Gastroesophageal sphincter (tissue), 4 donors: ENCODE measurements at regions not wholly inside any gene's neighbourhood (a gene's known extent, or its start where the extent isn't known, plus 50 kb on each side); places are given as distances from the start of the nearest gene placed in this dataset.
"Not testable (repeated sequence)": the region's sequence is repeated elsewhere in the genome, so short reads cannot be mapped to it uniquely, and the experiment has no call there.

Source experiments
- ATAC-seq: fragments of 150-250 bp; one replicate; pipeline ENCODE4 v1.9.1; 2016; ENCODE audit warnings: mild to moderate bottlenecking, moderate library complexity
- H3K27ac ChIP-seq, 4 donors: fragments of 200-600 bp; sonication (generic) in 3 of 4; 1 replicate in 3 of 4; 2 replicates in 1 of 4; pipeline ENCODE4 v1.5.1; 2016 to 2019
- H3K27me3 ChIP-seq: fragments of 200-600 bp; sonication (generic); one replicate; pipeline ENCODE4 v1.5.1; 2019
- H3K36me3 ChIP-seq, 2 donors: fragments of 200-600 bp; sonication (generic); one replicate each; pipeline ENCODE4 v1.5.1; 2019; ENCODE audit warnings: control low read depth in 1 of 2
- H3K4me1 ChIP-seq, 3 donors: fragments of 200-600 bp; sonication (generic); 1 replicate in 2 of 3; 2 replicates in 1 of 3; pipeline ENCODE4 v1.5.1; 2016 to 2019; ENCODE audit warnings: control low read depth in 2 of 3
- H3K4me3 ChIP-seq, 2 donors: fragments of 200-600 bp; sonication (generic); one replicate each; pipeline ENCODE4 v1.5.1; 2019; ENCODE audit warnings: mild to moderate bottlenecking in 1 of 2, moderate library complexity in 1 of 2
- H3K9me3 ChIP-seq, 3 donors: fragments of 200-600 bp; sonication (generic); one replicate each; pipeline ENCODE4 v1.5.1; 2017 to 2019; ENCODE audit warnings: control low read depth in 2 of 3
- EP300 ChIP-seq: sonication (generic); formaldehyde crosslinking; IDR thresholded peaks from one replicate; pipeline ENCODE4 v1.6.1; 2017; ENCODE audit warnings: antibody characterized with exemption, mild to moderate bottlenecking
- POLR2A ChIP-seq, 2 donors: fragments of 450-650 bp; IDR thresholded peaks; one replicate each; pipeline ENCODE4 v1.6.1; 2017; ENCODE audit warnings: antibody characterized with exemption in 2 of 2, mild to moderate bottlenecking in 2 of 2, moderate library complexity in 1 of 2
- POLR2AphosphoS5 ChIP-seq: sonication (generic); formaldehyde crosslinking; IDR thresholded peaks from one replicate; pipeline ENCODE4 v1.6.1; 2017; ENCODE audit warnings: antibody characterized with exemption
- WGBS, 2 donors: methylation state at CpG; one replicate each; pipeline ENCODE4 v1.1.5; 2018; ENCODE audit warnings: low coverage in 1 of 2; 5-methylcytosine and 5-hydroxymethylcytosine counted together
- TF ChIP-seq, protein P1 (sequence below), 4 experiments: fragments of 200-600 bp in 2 of 4; fragments of 450-650 bp in 2 of 4; sonication (generic) in 1 of 4; IDR thresholded peaks; one replicate each; pipeline ENCODE4 v1.5.1; 2017 to 2019; ENCODE audit warnings: antibody characterized with exemption in 4 of 4, mild to moderate bottlenecking in 2 of 4, moderate library complexity in 2 of 4

DNA sequence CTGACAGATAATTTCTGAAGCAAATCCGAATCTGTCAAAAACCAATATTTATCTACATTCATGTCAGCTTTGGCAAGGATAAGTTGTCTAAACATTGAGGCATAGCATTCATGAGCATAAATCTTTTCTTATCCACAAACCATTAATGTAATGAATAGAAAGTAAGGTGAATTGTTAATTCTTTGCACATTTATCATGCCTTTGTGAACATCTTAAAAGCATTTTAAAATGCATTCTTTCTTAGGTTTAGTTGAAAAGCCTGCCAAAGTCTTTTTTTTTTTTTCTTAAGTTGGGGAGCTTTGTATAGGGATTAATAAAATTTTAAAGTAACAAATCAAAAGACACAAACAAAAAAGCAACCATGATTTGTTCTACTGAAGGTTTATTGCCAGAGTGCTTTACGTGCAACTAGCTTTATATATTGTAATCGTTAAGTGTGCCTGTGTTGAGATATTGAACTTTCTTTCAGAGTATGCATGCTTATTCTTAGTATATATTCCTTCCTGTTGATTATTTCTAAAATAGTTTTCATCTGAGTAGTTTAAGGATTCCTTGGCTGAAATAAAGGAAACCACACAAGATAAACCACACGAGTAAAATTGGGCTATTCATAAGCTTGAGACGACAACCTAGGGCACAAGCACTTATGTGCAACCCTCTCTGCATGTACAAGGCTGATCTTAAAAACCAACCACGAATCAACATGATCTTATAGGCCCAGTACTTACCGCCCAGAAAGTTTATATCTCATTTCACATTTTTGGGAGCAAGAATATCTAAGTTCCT lies 1110.9 kb upstream of the CNTN5 start:
- no peak for ATAC-seq
- 23 to 35% methylated on average over 7 of the region's 7 CpGs for WGBS, 2 donors
- H3K9me3 ChIP-seq = no peaks in the 10 kb centered on the region

DNA sequence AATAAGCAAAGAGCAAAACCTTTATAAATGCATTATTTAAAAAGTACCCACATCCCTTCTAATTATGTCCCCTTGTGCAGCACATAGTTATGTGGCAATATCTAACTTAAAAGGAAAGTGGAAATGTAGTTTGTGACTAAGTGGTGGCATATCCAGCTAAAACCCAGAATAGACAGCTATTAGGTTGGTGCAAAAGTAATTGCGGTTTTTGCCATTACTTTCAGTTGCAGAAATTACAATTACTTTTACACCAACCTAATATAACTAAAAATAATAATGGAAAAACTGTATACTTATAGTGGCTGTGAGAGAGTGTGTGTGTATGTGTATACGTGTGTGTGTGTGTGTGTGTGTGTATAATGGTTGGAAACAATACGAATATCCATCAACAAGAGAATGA lies 1108.1 kb upstream of the CNTN5 start:
- Histone ChIP-seq H3K4me3 (no peak overlapping the region), H3K27ac (no peak overlapping the region), H3K4me1 (no peaks in the 10 kb centered on the region), H3K27me3 (no peaks in the 10 kb centered on the region), H3K9me3 (no peaks in the 10 kb centered on the region), H3K36me3 (no peaks in the 10 kb centered on the region)
- WGBS, 2 donors = 69 to 76% methylated on average over 3 of the region's 3 CpGs
- TF ChIP-seq POLR2A (IDR thresholded peaks at IDR 0.05) (no peak), POLR2AphosphoS5 (no peak), EP300 (no peak)
- TF ChIP-seq, protein P1, sequence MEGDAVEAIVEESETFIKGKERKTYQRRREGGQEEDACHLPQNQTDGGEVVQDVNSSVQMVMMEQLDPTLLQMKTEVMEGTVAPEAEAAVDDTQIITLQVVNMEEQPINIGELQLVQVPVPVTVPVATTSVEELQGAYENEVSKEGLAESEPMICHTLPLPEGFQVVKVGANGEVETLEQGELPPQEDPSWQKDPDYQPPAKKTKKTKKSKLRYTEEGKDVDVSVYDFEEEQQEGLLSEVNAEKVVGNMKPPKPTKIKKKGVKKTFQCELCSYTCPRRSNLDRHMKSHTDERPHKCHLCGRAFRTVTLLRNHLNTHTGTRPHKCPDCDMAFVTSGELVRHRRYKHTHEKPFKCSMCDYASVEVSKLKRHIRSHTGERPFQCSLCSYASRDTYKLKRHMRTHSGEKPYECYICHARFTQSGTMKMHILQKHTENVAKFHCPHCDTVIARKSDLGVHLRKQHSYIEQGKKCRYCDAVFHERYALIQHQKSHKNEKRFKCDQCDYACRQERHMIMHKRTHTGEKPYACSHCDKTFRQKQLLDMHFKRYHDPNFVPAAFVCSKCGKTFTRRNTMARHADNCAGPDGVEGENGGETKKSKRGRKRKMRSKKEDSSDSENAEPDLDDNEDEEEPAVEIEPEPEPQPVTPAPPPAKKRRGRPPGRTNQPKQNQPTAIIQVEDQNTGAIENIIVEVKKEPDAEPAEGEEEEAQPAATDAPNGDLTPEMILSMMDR (IDR thresholded peaks at IDR 0.05) = no peak
- no peak for ATAC-seq

More for the DNA sequence above, 1110.9 kb upstream of the CNTN5 start:
- Histone ChIP-seq H3K27me3 (no peaks in the 10 kb centered on the region), H3K36me3 (no peaks in the 10 kb centered on the region), H3K4me1 (no peaks in the 10 kb centered on the region), H3K27ac (no peak overlapping the region), H3K4me3 (no peak overlapping the region)
- TF ChIP-seq POLR2A (IDR thresholded peaks at IDR 0.05) (no peak), EP300 (no peak), POLR2AphosphoS5 (no peak)
- TF ChIP-seq, protein P1 (IDR thresholded peaks at IDR 0.05) = no peak

DNA sequence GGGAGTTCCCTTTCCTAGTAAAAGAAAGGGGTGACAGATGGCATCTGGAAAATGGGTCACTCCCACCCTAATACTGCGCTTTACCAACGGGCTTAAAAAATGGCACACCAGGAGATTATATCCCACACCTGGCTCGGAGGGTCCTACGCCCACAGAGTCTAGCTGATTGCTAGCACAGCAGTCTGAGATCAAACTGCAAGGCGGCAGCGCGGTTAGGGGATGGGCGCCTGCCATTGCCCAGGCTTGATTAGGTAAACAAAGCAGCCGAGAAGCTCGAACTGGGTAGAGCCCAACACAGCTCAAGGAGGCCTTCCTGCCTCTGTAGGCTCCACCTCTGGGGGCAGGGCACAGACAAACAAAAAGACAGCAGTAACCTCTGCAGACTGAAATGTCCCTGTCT lies 1097.8 kb upstream of the CNTN5 start:
- not testable (repeated sequence) for H3K27ac ChIP-seq, H3K9me3 ChIP-seq, H3K4me3 ChIP-seq, ATAC-seq, H3K36me3 ChIP-seq, H3K4me1 ChIP-seq, H3K27me3 ChIP-seq
- WGBS, 2 donors = 91% methylated on average over 6 of the region's 10 CpGs; no CpG with 5 or more reads in 1 of the 2 donors

DNA sequence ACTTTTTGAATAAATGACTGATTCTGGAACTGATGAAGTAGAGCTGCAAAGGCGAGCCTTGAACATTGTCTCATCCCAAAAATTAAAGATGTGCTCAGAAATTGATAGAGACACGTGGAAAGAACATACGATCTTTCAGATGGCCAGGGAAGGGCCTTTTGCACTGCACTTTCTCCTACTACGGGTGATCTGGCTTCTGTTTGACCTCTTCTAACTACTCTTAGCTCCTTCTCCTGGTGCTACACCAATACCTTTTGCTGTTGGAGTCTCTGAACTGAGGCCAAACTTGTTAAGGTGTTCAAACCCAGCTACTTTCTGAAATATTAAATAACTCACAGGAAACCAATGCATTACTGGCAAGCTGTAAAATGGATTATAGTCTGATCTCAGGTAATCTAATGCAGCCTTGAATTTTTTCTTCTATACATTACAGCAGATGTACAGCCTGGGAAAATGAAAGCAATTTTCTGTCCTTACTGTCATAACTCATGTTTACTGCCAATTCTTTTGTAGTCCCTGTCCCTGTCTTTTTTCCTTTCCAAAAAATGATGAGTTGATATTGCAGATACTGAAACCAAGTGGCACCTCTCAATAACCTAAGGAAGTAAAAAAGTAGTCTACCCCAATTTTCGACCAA lies 1086.1 kb upstream of the CNTN5 start:
- TF ChIP-seq EP300 (no peak), POLR2AphosphoS5 (no peak), POLR2A (IDR thresholded peaks at IDR 0.05) (no peak)
- TF ChIP-seq, protein P1 (IDR thresholded peaks at IDR 0.05) = no peak
- Histone ChIP-seq H3K9me3 (peaks cover 0 to 3% (median 0%) of the 10 kb centered on the region in 3 donors), H3K4me1 (no peaks in the 10 kb centered on the region), H3K4me3 (no peak overlapping the region), H3K27ac (no peak overlapping the region), H3K27me3 (no peaks in the 10 kb centered on the region), H3K36me3 (no peaks in the 10 kb centered on the region)
- WGBS, 2 donors = 70 to 75% methylated on average over 5 of the region's 5 CpGs
- ATAC-seq = no peak

DNA sequence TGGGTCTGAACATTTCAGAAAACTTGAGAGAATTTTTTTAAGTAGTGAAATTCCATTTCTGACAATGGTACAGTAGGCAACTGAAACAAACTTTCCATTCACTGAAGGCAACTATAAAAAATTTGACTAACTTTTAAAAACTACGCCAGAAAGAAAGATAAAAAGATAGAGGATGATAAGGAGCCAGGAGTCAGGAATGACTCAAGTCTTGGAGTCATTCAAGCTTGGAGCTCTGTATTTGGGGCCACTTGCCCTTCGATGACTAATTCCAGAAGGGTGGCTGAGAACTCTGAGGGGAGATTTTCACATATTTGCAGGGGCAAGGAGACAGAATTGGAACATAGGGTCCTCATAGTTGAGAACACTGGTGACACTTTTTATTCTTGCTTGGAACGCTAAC lies 1083.2 kb upstream of the CNTN5 start:
- Histone ChIP-seq H3K4me3 (no peak overlapping the region), H3K9me3 (peaks cover 0 to 3% (median 0%) of the 10 kb centered on the region in 3 donors), H3K27me3 (no peaks in the 10 kb centered on the region), H3K36me3 (no peaks in the 10 kb centered on the region), H3K4me1 (no peaks in the 10 kb centered on the region), H3K27ac (no peak overlapping the region)
- no peak for ATAC-seq
- TF ChIP-seq, protein P1 (IDR thresholded peaks at IDR 0.05) = no peak
- TF ChIP-seq POLR2A (IDR thresholded peaks at IDR 0.05) = no peak
- no peak for TF ChIP-seq POLR2AphosphoS5
- TF ChIP-seq EP300 = no peak
- WGBS, 2 donors = 67 to 80% methylated on average over 1 to 3 of the region's 3 CpGs
